C4-2B (cell line): ENCODE measurements at regions not wholly inside any gene's neighbourhood (a gene's known extent, or its start where the extent isn't known, plus 50 kb on each side); places are given as distances from the start of the nearest gene placed in this dataset.
"Not testable (repeated sequence)": the region's sequence is repeated elsewhere in the genome, so short reads cannot be mapped to it uniquely, and the experiment has no call there.

Experiments used
- H3K27ac ChIP-seq: fragments of 450-650 bp; 2 replicates; pipeline ENCODE4 v1.5.1; 2017
- CTCF ChIP-seq: fragments of 450-650 bp; conservative IDR thresholded peaks from 2 replicates; pipeline ENCODE4 v1.5.1; 2017; ENCODE audit warnings: mild to moderate bottlenecking
- ZFX ChIP-seq: fragments of 450-650 bp; IDR thresholded peaks from 2 replicates; pipeline ENCODE4 v1.6.1; 2017

GRCh38 chr12:96085475-96085874 is 50.1 kb upstream of the LTA4H start:
- TF ChIP-seq CTCF (no peak), ZFX (no peak)
- H3K27ac ChIP-seq = no peak overlapping the region

GRCh38 chr12:96086190-96086589 is 50.8 kb upstream of the LTA4H start:
- not testable (repeated sequence) for H3K27ac ChIP-seq

- TF ChIP-seq ZFX = no peak
- TF ChIP-seq CTCF = peak; percentile 31
- H3K27ac ChIP-seq = no peak overlapping the region
These were observed 56.4 kb upstream of the LTA4H start for GRCh38 chr12:96091833-96092232.

- TF ChIP-seq ZFX = no peak
- TF ChIP-seq CTCF = no peak
- H3K27ac ChIP-seq = peak overlapping the region; percentile 49
These were observed 58.3 kb upstream of the LTA4H start for GRCh38 chr12:96093543-96094196.

- TF ChIP-seq ZFX = no peak
- no peak for TF ChIP-seq CTCF
- peak overlapping the region; percentile 49 for H3K27ac ChIP-seq
These were observed 58.8 kb upstream of the LTA4H start for GRCh38 chr12:96094201-96094600.

- TF ChIP-seq ZFX = no peak
- no peak for TF ChIP-seq CTCF
- H3K27ac ChIP-seq = no peak overlapping the region
These were observed 63.2 kb upstream of the LTA4H start for GRCh38 chr12:96098631-96099030.

- TF ChIP-seq ZFX = no peak
- no peak for TF ChIP-seq CTCF
- H3K27ac ChIP-seq = no peak overlapping the region
These were observed 64.0 kb upstream of the LTA4H start for GRCh38 chr12:96099421-96099820.

- H3K27ac ChIP-seq = no peak overlapping the region
- TF ChIP-seq ZFX = no peak
- TF ChIP-seq CTCF = no peak
These were observed 64.6 kb upstream of the LTA4H start for GRCh38 chr12:96099986-96100385.
